Suprapubic skin (tissue), 4 donors: ENCODE measurements at regions not wholly inside any gene's neighbourhood (a gene's known extent, or its start where the extent isn't known, plus 50 kb on each side); places are given as distances from the start of the nearest gene placed in this dataset.

Experiments
- DNase-seq, 2 donors: peaks; one replicate each; pipeline ENCODE4 v3.0.0-alpha.2; 2019; ENCODE audit warnings: low spot score in 2 of 2
- H3K27ac ChIP-seq: fragments of 200-600 bp; sonication (generic); one replicate; pipeline ENCODE4 v1.5.1; 2019
- H3K27me3 ChIP-seq: fragments of 200-600 bp; sonication (generic); one replicate; pipeline ENCODE4 v1.5.1; 2019
- H3K36me3 ChIP-seq: fragments of 200-600 bp; sonication (generic); one replicate; pipeline ENCODE4 v1.5.1; 2019
- H3K4me1 ChIP-seq: fragments of 200-600 bp; sonication (generic); one replicate; pipeline ENCODE4 v1.5.1; 2019
- H3K4me3 ChIP-seq: fragments of 200-600 bp; sonication (generic); one replicate; pipeline ENCODE4 v1.5.1; 2019; ENCODE audit warnings: mild to moderate bottlenecking
- H3K9me3 ChIP-seq: fragments of 200-600 bp; sonication (generic); one replicate; pipeline ENCODE4 v1.5.1; 2019
- EP300 ChIP-seq: sonication (generic); formaldehyde crosslinking; IDR thresholded peaks from one replicate; pipeline ENCODE4 v1.6.1; 2017; ENCODE audit warnings: antibody characterized with exemption
- POLR2A ChIP-seq, 2 donors: fragments of 450-650 bp; IDR thresholded peaks; one replicate each; pipeline ENCODE4 v1.6.1; 2017; ENCODE audit warnings: antibody characterized with exemption in 2 of 2, mild to moderate bottlenecking in 2 of 2, moderate library complexity in 2 of 2
- POLR2AphosphoS5 ChIP-seq, 3 donors: sonication (generic); formaldehyde crosslinking; IDR thresholded peaks; one replicate each; pipeline ENCODE4 v1.6.1; 2017; ENCODE audit warnings: antibody characterized with exemption in 3 of 3
- WGBS: methylation state at CpG from one replicate; pipeline ENCODE4 v1.1.5; 2018; 5-methylcytosine and 5-hydroxymethylcytosine counted together
- TF ChIP-seq, protein P1 (sequence below), 2 donors: fragments of 200-600 bp in 1 of 2; fragments of 450-650 bp in 1 of 2; sonication (generic) in 1 of 2; IDR thresholded peaks; one replicate each; pipeline ENCODE4 v1.5.1; 2016 to 2019; ENCODE audit warnings: antibody characterized with exemption in 2 of 2, mild to moderate bottlenecking in 1 of 2, moderate library complexity in 1 of 2

DNA sequence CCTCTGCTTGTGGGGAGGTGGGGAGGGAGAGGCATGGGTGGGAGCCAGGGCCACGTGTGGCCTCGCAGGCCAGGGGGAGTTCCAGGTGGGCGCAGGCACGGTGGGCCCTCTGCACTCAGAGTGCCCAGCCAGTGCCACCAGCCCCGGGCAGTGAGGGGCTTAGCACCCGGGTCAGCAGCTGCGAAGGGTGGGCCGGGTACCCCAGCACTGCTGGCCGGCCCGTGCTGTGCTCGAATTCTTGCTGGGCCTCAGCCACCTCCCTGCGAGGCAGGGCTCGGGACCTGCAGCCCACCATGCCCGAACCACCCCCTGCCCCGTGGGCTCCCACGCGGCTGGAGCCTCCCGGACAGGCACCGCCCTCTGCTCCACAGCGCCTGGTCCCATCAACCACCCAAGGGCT is 1277.2 kb downstream of the JRKL start:
- 85% methylated on average over 9 of the region's 20 CpGs for WGBS
- H3K27me3 ChIP-seq: no peaks in the 10 kb centered on the region
- peaks cover 10% of the 10 kb centered on the region for H3K9me3 ChIP-seq
- no peak overlapping the region for H3K4me3 ChIP-seq
- H3K4me1 ChIP-seq: no peaks in the 10 kb centered on the region
- H3K27ac ChIP-seq: no peak overlapping the region
- H3K36me3 ChIP-seq: no peaks in the 10 kb centered on the region
- TF ChIP-seq, protein P1, sequence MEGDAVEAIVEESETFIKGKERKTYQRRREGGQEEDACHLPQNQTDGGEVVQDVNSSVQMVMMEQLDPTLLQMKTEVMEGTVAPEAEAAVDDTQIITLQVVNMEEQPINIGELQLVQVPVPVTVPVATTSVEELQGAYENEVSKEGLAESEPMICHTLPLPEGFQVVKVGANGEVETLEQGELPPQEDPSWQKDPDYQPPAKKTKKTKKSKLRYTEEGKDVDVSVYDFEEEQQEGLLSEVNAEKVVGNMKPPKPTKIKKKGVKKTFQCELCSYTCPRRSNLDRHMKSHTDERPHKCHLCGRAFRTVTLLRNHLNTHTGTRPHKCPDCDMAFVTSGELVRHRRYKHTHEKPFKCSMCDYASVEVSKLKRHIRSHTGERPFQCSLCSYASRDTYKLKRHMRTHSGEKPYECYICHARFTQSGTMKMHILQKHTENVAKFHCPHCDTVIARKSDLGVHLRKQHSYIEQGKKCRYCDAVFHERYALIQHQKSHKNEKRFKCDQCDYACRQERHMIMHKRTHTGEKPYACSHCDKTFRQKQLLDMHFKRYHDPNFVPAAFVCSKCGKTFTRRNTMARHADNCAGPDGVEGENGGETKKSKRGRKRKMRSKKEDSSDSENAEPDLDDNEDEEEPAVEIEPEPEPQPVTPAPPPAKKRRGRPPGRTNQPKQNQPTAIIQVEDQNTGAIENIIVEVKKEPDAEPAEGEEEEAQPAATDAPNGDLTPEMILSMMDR (IDR thresholded peaks at IDR 0.05): no peak
- DNase-seq: no peak

DNA sequence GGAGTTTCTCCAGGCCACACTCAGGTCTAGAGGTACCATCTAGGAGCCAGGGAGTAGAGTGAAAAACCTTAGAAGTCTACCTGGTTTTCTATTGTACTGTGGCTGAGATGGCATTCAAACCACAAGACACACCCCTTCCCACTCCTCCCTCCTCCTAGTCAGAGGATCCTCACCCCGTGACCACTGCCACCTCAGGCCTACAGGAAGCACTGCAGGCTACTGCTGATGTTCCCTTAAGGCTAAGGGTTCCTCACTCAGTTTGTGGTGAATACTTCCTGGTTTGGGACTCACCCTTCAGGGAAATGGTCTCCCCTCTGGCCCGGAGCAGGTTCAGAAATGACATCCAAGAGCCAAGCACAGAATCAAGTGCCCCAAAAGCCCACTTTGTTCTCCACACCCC is 1293.9 kb downstream of the JRKL start:
- TF ChIP-seq POLR2AphosphoS5 (IDR thresholded peaks at IDR 0.05) (no peak), POLR2A (IDR thresholded peaks at IDR 0.05) (no peak), EP300 (no peak)
- TF ChIP-seq, protein P1 (IDR thresholded peaks at IDR 0.05): no peak
- WGBS: 40% methylated on average over 2 of the region's 2 CpGs
- H3K36me3 ChIP-seq: no peaks in the 10 kb centered on the region

GRCh38 chr11:97684486-97685439 is 1295.0 kb downstream of the JRKL start:
- DNase-seq: no peak
- TF ChIP-seq EP300 (no peak), POLR2AphosphoS5 (IDR thresholded peaks at IDR 0.05) (no peak), POLR2A (IDR thresholded peaks at IDR 0.05) (no peak)
- TF ChIP-seq, protein P1 (IDR thresholded peaks at IDR 0.05): no peak
- no peak overlapping the region for H3K4me3 ChIP-seq
- H3K27ac ChIP-seq: no peak overlapping the region
- H3K9me3 ChIP-seq: no peaks in the 10 kb centered on the region
- no peaks in the 10 kb centered on the region for H3K36me3 ChIP-seq
- WGBS: 65% methylated on average over 5 of the region's 5 CpGs
- no peaks in the 10 kb centered on the region for H3K27me3 ChIP-seq
- no peaks in the 10 kb centered on the region for H3K4me1 ChIP-seq

More for the DNA sequence above, 1293.9 kb downstream of the JRKL start:
- Histone ChIP-seq H3K27ac (no peak overlapping the region), H3K9me3 (peaks cover 3% of the 10 kb centered on the region), H3K27me3 (no peaks in the 10 kb centered on the region), H3K4me1 (no peaks in the 10 kb centered on the region), H3K4me3 (no peak overlapping the region)
- DNase-seq: no peak

DNA sequence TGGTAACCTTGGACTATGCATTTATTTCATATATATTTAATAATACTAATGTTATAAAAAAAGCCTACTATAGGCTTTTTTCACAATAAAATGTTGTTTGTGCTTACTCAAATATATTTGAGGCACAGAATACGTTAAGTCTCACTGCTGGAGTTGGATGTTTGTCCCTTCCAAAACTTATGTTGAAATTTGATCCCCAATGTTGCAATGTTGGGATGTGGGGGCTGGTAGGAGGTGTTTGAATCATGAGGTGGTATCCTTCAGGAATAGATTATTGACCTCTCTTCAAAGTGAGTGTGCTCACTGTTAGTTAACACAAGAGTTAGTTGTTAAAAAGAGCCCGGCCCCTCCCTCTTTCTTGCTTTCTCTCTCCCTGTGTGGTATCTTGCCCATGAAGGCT is 1295.9 kb downstream of the JRKL start:
- Histone ChIP-seq H3K4me1 (no peaks in the 10 kb centered on the region), H3K4me3 (no peak overlapping the region), H3K36me3 (no peaks in the 10 kb centered on the region), H3K9me3 (no peaks in the 10 kb centered on the region), H3K27me3 (no peaks in the 10 kb centered on the region), H3K27ac (no peak overlapping the region)
- WGBS: 70% methylated on average over 2 of the region's 2 CpGs
- TF ChIP-seq EP300 (no peak), POLR2AphosphoS5 (IDR thresholded peaks at IDR 0.05) (no peak), POLR2A (IDR thresholded peaks at IDR 0.05) (no peak)
- TF ChIP-seq, protein P1 (IDR thresholded peaks at IDR 0.05): no peak
- no peak for DNase-seq

DNA sequence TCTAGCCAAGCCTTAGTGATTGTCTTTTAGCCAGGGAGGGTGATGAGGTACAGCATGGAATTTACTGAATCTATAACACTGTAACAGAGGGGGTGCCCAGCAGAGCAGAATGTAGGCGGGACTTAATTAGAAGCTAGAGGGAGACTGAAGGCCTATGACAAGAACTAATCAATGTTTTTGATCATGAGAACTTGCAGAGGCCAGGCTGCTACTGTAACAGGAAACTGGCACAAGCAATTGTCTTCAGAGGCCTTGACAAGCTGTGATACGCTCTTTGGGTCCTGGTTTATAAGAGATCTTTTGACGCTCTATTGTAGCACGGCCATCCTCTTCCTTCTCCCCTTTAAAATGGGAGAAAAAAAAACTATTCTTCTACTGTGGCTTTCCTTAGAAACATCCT is 1297.3 kb downstream of the JRKL start:
- H3K4me1 ChIP-seq: no peaks in the 10 kb centered on the region
- WGBS: 88% methylated on average over 4 of the region's 4 CpGs
- no peaks in the 10 kb centered on the region for H3K27me3 ChIP-seq
- no peaks in the 10 kb centered on the region for H3K9me3 ChIP-seq
- TF ChIP-seq POLR2AphosphoS5 (IDR thresholded peaks at IDR 0.05) (no peak), POLR2A (IDR thresholded peaks at IDR 0.05) (no peak), EP300 (no peak)
- TF ChIP-seq, protein P1 (IDR thresholded peaks at IDR 0.05): no peak
- no peak for DNase-seq
- no peaks in the 10 kb centered on the region for H3K36me3 ChIP-seq
- no peak overlapping the region for H3K27ac ChIP-seq
- no peak overlapping the region for H3K4me3 ChIP-seq
